Left hindlimb (tissue), 1 donor: ENCODE measurements at regions not wholly inside any gene's neighbourhood (a gene's known extent, or its start where the extent isn't known, plus 50 kb on each side); places are given as distances from the start of the nearest gene placed in this dataset.

Source experiments
- DNase-seq: peaks from one replicate; pipeline ENCODE4 v3.0.0-alpha.2; 2018

GRCh38 chr5:163369776-163370385 lies 67.5 kb upstream of the CCNG1 start:
- no peak for DNase-seq

- DNase-seq, result no peak
Observed at GRCh38 chr5:163373436-163374084, 63.8 kb upstream of the CCNG1 start.

- DNase-seq, result no peak
Observed at GRCh38 chr5:163377982-163378381, 59.4 kb upstream of the CCNG1 start.

GRCh38 chr5:163379298-163380155 lies 57.9 kb upstream of the CCNG1 start:
- no peak for DNase-seq

- no peak for DNase-seq
Observed at GRCh38 chr5:163381832-163382231, 55.6 kb upstream of the CCNG1 start.

DNA sequence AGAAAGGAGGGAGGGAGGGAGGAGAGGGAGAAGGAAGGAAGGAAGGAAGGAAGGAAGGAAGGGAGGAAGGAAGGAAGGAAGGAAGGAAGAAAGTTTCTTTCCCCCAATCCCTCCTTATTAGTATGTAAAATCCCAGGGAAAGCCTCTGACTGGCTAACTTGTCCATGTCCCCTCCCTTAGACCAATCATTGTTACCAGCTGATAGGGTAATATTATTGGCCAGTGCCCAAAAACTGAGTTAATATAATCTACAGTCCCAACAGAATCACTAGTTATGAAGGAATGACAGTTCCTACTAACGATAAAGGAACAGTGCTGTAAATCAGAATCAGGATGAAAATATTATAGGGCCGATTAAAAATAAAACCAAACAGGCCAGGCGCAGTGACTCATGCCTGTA lies 53.6 kb upstream of the CCNG1 start:
- no peak for DNase-seq

DNA sequence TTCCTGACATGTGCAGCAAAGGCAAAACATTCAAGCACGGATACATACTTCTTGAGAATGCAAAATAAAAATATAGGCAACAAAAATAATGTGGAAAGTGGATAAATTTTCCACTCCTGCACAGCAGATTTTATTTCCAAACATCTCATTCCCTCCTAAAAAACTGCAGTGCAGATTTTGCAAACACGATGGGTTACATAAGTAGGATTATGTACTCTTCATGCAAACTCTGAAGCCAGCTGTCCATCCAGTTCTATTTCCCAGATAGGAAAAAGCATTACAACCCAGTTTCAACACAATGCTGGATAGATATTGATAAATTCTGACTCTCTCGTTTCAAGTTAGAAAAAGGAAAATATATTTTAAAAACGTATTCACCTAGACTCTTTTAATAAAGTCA lies 52.7 kb upstream of the CCNG1 start:
- no peak for DNase-seq

GRCh38 chr5:163385271-163385670 lies 52.1 kb upstream of the CCNG1 start:
- no peak for DNase-seq

DNA sequence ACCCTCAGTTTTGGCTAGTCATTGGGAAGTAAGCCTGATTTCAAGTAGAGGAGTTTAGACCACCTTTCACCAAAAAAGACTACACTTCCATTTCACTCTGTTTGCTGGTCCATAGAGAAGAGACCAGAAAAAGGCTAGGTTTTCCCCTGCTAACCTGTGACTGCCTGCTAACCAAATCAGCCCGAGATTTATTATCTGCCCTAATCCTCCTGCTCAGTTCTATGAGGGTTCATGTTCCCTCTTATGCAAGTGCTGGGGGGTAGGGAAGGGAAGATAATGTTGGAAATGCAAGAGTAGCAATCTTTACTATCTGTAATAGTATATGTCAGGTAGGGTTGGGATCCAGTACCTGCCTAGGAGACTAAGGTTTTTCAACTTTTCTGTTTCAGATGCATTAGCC lies 51.6 kb upstream of the CCNG1 start:
- no peak for DNase-seq

DNA sequence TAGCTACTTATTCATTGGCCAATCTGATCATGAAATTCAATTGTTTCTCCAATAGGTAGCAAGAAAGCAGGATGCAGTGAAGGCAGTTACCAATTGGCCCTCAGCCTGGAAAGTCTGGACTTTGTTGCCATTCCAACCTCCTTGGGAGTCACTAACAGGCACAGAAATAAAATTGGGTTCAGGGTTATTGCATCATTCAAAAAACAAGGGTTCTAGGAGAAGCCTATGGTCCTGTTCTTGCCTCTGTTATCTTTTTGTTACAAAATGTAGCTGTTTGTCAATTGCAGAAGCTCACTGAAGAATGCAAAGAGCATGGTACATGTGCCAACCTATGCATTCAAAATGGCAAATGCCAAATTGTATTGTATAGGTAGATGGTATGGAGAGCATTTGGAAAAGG lies 51.0 kb upstream of the CCNG1 start:
- no peak for DNase-seq

- DNase-seq, result no peak
Observed at GRCh38 chr5:163387589-163388343, 49.6 kb upstream of the CCNG1 start.
